CD4-positive, alpha-beta T cell treated with Interferon alpha-2 for 1 hour (primary cell): ENCODE measurements at regions not wholly inside any gene's neighbourhood (a gene's known extent, or its start where the extent isn't known, plus 50 kb on each side); places are given as distances from the start of the nearest gene placed in this dataset.
"Not testable (repeated sequence)": the region's sequence is repeated elsewhere in the genome, so short reads cannot be mapped to it uniquely, and the experiment has no call there.

Experiments used
- DNase-seq, 2 donors: peaks; one replicate each; pipeline ENCODE4 v3.0.0-alpha.2; 2020 to 2022

DNA sequence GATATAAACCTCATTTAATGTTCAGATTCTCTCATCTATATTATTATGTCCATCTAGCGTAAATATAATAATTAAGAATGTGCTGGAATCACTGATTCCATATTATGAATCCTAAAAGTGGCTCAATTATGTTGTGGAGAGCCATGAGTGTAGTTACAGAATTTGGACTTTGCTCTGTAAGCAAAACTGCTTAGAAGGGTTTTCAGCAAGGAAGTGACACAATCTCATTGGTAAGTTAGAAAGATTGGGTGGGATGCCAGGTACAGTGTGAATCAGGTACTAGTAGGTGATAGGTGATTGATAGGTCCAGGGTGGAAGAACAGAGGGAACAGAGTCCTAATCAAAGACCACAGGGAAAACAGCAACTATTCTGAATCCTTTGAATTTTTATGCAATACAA lies 74.9 kb upstream of the ABLIM1 start:
- DNase-seq, result no peak

GRCh38 chr10:114735946-114736345 lies 77.9 kb upstream of the ABLIM1 start:
- DNase-seq, result no peak

- no peak for DNase-seq
Observed at GRCh38 chr10:114743521-114744231, 77.9 kb upstream of the FHIP2A start.

GRCh38 chr10:114746531-114746930 lies 75.0 kb upstream of the FHIP2A start:
- no peak for DNase-seq

DNA sequence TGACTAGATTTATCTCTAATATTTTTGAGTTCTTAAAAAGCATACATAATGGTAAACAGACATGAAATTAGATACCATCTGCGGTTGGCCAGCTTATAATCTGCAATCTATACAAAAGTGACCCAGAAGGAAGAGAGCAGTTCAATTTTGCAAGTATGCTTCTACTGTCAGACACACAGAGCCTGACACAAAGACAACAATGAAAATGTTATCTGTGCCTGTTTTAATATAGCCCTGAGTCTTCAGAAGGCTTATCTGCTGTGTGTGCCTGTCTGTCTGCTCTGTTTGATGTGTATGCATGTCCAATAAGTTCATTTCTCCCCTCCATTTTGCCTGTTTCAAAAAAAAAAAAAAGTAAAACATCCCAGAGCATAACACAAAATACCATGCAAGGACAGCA lies 73.3 kb upstream of the FHIP2A start:
- DNase-seq, result no peak

GRCh38 chr10:114749014-114749413 lies 72.6 kb upstream of the FHIP2A start:
- no peak for DNase-seq

GRCh38 chr10:114749510-114749909 lies 72.1 kb upstream of the FHIP2A start:
- DNase-seq, result no peak

DNA sequence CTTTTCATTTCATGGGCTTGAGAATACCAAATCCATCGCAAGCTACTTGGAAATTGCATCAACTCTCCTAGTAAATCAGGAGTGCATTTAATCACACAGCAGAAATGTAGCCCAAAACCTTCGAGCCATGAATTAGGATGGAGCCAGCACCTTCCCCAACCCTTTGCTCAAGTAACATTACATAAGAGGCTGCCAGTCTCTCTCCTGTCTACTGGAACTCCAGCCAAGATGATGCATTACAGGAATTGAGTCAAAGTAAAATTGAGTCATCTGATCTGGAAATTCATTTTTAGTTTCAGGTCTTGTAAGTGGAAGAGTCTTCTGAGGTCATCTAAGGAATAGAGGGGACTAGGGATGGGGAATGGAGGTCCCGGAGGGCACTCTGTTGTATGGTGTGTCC lies 69.7 kb upstream of the FHIP2A start:
- DNase-seq, result no peak

GRCh38 chr10:114752570-114752969 lies 69.0 kb upstream of the FHIP2A start:
- DNase-seq, result not testable (repeated sequence)

GRCh38 chr10:114753126-114753525 lies 68.5 kb upstream of the FHIP2A start:
- no peak for DNase-seq

- DNase-seq, result no peak
Observed at GRCh38 chr10:114754445-114755320, 66.9 kb upstream of the FHIP2A start.

DNA sequence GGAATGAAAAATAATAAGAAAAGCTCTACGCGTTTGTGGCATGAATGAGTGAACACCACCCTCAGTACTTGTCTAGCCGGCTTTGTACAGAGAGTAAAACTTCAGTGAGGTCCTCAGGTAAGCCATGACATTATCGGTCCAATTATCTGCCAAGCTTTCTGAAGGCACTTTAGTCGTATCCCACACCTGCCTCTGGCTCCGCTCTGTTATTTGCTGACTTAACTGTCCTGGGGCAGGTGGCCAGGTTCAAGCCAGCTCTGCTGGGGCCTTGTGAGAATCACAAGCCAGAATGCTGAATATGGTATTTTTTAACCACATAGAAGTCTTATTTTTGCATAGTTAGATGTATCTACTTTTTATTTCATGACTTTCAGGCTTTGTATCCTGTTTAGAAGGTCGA lies 66.0 kb upstream of the FHIP2A start:
- DNase-seq, result no peak

- DNase-seq, result no peak
Observed at GRCh38 chr10:114758331-114758730, 63.2 kb upstream of the FHIP2A start.

DNA sequence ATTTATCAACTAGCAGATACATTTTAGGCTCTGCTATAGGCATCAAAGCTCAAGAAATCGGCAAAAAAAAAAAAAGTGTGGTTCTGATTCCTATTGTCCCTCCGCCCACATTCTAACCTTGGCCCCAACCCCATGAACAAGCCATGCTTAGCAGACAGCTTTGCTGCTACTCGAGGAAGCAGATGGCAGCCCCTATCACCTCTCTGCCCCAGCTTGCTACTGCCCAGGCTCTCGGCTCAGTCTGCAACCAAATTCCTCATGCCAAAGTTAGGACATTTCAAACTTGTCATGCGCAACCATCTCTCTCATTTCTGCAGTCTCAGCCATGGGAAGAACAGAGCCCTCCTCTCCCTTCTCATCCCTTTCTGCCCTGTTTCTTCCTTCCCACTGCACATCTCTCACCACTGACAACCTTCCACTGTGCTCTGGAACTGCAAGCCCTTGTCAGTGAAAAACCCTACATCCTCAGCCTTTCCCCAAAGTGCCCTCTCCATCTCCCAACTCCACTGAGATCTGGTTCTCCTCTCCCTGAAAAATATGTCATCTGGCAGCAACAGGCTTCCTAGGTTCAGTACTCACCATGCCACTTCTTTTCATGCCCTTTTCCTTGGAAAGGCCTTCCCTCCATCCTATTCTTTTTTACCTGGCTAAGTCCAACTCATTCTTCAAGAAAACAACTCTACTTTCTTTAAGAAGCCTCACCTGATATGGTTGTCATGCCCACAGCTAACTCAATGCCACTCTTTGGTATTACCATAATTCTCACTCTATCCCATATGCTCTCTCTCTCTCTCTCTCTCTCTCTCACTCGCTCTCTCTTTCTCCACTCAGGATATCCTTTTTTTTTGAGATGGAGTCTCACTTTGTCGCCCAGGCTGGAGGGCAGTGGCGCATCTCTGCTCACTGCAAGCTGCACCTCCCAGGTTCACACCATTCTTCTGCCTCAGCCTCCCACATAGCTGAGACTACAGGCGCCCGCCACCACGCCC lies 60.1 kb upstream of the FHIP2A start:
- no peak for DNase-seq

- no peak for DNase-seq
Observed at GRCh38 chr10:114762811-114763210, 58.8 kb upstream of the FHIP2A start.

DNA sequence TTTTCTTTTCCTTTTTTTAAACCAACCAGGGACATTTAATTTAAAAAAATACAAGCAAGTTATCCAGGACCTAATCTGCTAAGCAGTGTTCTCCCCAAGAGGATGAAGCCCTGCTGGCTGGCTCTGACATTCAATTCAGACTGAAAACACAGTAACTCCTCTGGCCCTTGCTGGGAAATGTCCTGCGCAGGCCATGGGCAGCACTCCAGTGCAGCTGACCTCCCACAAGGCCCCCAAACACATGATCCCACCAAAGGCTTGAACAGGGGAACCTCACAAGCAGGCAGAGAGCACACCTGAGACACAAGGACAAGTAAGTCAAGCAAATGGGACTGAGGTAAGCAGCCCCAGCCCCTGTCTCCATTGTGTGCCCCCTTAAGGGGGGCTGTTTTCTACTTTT lies 56.9 kb upstream of the FHIP2A start:
- DNase-seq, result no peak

GRCh38 chr10:114766470-114766869 lies 55.1 kb upstream of the FHIP2A start:
- no peak for DNase-seq

DNA sequence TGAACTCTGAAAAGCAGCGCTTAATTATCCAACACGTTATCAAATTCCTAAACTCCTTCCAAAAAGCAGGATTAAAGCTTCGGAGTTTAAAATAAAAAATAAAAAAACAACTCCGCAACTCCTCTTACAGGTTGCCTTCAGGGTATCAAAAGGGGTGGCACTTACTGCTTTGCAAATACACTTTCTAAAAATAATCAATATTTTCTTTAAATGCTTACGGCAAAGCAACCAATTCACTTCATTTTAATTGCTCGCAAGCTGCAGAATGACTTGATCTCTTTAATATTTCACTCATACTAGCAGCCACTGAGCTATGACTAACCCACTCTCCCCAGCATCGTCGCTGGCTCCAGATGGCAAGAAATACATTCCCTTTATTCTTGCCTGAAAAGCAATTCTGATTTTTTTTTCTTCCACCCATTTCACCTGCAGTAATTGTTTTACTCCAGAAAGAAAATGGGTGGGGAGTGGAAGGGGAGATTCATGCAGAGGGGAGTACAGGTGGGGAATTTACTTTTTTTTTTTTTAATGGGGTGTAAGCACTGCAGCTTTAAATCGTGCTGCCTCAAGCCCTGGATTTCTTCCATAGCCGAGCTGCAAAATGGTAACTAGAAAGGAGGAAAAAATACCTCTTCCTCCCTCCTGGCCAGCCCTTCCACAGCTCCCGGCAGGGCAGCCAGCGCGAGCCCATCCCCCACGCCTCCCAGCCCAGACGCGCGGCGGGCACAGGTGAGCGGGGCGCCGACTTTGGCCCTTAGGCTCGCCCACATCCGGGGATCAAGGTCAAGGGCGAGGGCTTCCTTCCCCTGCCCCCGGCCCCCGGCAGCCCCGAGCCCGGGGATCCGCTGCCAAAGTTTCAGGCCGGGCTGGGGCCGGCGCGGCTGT lies 54.2 kb upstream of the FHIP2A start:
- peak in 1 of 2 donors; percentile 28 for DNase-seq

DNA sequence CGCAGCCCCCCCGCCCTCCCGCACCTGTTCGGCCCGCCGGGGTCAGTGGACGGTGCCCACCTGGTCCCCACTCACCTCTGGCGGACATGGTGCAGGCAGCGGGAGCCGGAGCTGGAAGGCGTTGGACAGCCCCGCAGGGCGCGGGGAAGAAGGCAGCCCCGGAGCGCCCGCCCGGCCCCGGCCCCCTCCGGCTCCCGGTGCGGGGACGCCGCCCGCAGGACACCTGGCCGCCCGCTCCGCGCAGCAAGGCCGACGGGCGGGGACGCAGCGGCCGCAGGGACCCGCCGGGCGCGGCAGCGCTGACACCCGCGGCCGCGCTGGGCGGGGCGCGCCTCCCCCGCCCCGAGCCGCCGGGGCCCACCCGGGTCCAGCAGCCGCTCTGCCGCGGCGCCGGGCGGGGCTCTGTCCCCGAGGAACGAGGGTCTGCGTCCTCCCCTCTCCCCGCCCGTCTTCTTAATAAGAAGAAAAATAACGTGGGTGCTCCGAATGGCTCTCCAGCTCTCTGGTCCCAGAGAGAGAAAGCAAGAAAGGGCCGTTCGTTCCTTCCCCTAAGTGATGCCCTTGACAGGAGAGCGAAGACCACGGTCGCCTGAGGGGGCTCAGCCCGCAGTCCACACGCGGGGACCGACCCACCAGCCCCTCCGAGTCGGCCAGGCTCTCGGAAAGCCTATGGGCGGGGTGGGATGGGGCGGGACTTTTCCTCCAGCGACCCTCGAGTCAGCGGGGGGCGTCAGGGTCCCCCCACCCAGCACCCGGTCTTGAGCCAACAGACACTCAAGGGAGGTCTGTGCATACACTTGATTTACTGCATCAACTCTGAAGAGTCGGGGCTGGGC lies 53.4 kb upstream of the FHIP2A start:
- no peak for DNase-seq

DNA sequence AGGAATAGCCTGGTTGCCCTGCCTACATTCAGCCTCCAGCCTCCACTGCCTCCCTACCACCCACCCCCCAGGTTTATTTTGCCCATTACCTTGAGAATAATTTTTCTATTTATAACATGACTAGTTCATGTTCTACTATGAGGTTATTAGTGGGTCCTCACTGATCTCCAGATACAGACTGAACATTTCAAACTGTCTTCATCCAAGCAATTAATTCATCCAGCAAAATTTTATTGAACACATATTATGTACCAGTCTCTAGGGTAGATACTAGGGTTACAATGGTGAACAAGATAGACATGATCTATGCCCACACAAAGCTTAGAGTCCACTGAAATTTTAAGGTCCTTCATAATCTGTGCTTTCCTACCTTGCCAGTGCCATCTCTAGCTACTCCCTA lies 51.6 kb upstream of the FHIP2A start:
- no peak for DNase-seq

DNA sequence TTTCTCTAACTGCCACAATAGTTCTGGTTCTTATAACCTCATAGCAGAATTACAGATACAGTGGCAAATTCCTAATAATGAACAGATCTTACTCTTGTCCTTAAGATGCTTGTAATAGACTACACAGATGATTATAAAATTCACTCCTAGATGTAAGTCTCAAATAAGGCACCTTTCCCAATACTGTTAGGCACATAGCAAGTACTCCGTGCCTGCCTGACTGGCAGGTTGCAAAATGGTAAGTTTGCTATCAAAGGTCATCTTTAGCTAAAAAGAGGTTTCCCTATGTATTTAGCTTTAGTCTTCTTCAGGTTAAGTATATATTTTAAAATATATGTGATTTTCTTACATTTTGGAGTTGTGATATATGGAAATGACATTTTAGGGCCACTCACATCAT lies 50.4 kb upstream of the FHIP2A start:
- no peak for DNase-seq
